WTC11 (cell line): ENCODE measurements at regions not wholly inside any gene's neighbourhood (a gene's known extent, or its start where the extent isn't known, plus 50 kb on each side); places are given as distances from the start of the nearest gene placed in this dataset.

Source experiments
- ATAC-seq: fragments of 200-7000 bp; cut with Tn5 transposase; 2 replicates; pipeline ENCODE4 v1.10.0; 2021; ENCODE audit warnings: mild to moderate bottlenecking, moderate library complexity
- CTCF ChIA-PET: fragments of 300-600 bp; sonication (Branson Sonifier 250); formaldehyde crosslinking; loops from one replicate; lab custom pipeline; 2021; ENCODE audit warnings: antibody characterized with exemption; lab: Charles Lee
- POLR2A ChIA-PET: fragments of 350-600 bp; sonication (Branson Sonifier 250); formaldehyde crosslinking; loops from one replicate; lab custom pipeline; 2021; ENCODE audit warnings: antibody characterized with exemption; lab: Charles Lee
- DNase-seq: peaks from one replicate; pipeline ENCODE4 v3.0.0; 2021; ENCODE audit warnings: low spot score
- H3K27ac Mint-ChIP-seq: 2 replicates; pipeline ENCODE4 v1.8.0; 2021; ENCODE audit warnings: mixed read lengths
- H3K27me3 Mint-ChIP-seq: 2 replicates; pipeline ENCODE4 v1.8.0; 2021; ENCODE audit warnings: low read depth, mild to moderate bottlenecking, moderate library complexity, mixed read lengths
- H3K36me3 Mint-ChIP-seq: 2 replicates; pipeline ENCODE4 v1.8.0; 2021; ENCODE audit warnings: mixed read lengths
- H3K4me1 Mint-ChIP-seq: 2 replicates; pipeline ENCODE4 v1.8.0; 2022; ENCODE audit warnings: mixed read lengths
- H3K4me3 Mint-ChIP-seq: 2 replicates; pipeline ENCODE4 v1.8.0; 2021; ENCODE audit warnings: mild to moderate bottlenecking, moderate library complexity, mixed read lengths
- H3K9me3 Mint-ChIP-seq: 2 replicates; pipeline ENCODE4 v1.8.0; 2021; ENCODE audit warnings: mixed read lengths
- AR ChIP-seq: fragments of 250-450 bp; sonication (Bioruptor Pico); IDR thresholded peaks from 2 replicates; pipeline ENCODE4 v1.9.0; 2021; ENCODE audit warnings: mild to moderate bottlenecking
- CREM ChIP-seq: sonication (generic); formaldehyde crosslinking; IDR thresholded peaks from 2 replicates; pipeline ENCODE4 v1.8.1; 2022; ENCODE audit warnings: mild to moderate bottlenecking, missing genetic modification reagents, moderate library complexity
- CTCF ChIP-seq: fragments of 200-600 bp; IDR thresholded peaks from 2 replicates; pipeline ENCODE4 v1.8.0; 2022; ENCODE audit warnings: antibody characterized with exemption
- ERG ChIP-seq: fragments of 250-450 bp; sonication (Bioruptor Pico); IDR thresholded peaks from 2 replicates; pipeline ENCODE4 v1.8.0; 2021; ENCODE audit warnings: mild to moderate bottlenecking
- ESRRA ChIP-seq: sonication (generic); formaldehyde crosslinking; IDR thresholded peaks from 2 replicates; pipeline ENCODE4 v1.8.1; 2022; ENCODE audit warnings: mild to moderate bottlenecking, missing genetic modification reagents, borderline replicate concordance
- FOXP1 ChIP-seq: sonication (generic); formaldehyde crosslinking; IDR thresholded peaks from 2 replicates; pipeline ENCODE4 v1.8.0; 2022; ENCODE audit warnings: missing genetic modification reagents, mild to moderate bottlenecking, moderate library complexity, borderline replicate concordance
- GRHL2 ChIP-seq: fragments of 250-450 bp; sonication (Bioruptor Pico); IDR thresholded peaks from 2 replicates; pipeline ENCODE4 v1.8.0; 2022; ENCODE audit warnings: mild to moderate bottlenecking, moderate library complexity; ENCODE audit not compliant: insufficient replicate concordance, severe bottlenecking
- HMGA2 ChIP-seq: fragments of 250-450 bp; sonication (Bioruptor Pico); IDR thresholded peaks from 2 replicates; pipeline ENCODE4 v1.4.0; 2021; ENCODE audit warnings: mild to moderate bottlenecking, moderate library complexity
- IRF2 ChIP-seq: sonication (generic); formaldehyde crosslinking; IDR thresholded peaks from 2 replicates; pipeline ENCODE4 v1.8.0; 2022; ENCODE audit warnings: low read depth, missing genetic modification reagents, borderline replicate concordance
- MAX ChIP-seq: sonication (generic); formaldehyde crosslinking; IDR thresholded peaks from 2 replicates; pipeline ENCODE4 v1.8.0; 2022; ENCODE audit warnings: mild to moderate bottlenecking, missing genetic modification reagents
- NFATC4 ChIP-seq: fragments of 250-450 bp; sonication (Bioruptor Pico); IDR thresholded peaks from 2 replicates; pipeline ENCODE4 v1.9.0; 2021; ENCODE audit warnings: mild to moderate bottlenecking
- NR1H2 ChIP-seq: sonication (generic); formaldehyde crosslinking; IDR thresholded peaks from 2 replicates; pipeline ENCODE4 v1.9.0; 2021; ENCODE audit warnings: mild to moderate bottlenecking, moderate library complexity, missing genetic modification reagents
- PRDM15 ChIP-seq: sonication (generic); formaldehyde crosslinking; IDR thresholded peaks from 2 replicates; pipeline ENCODE4 v1.8.0; 2022; ENCODE audit warnings: missing genetic modification reagents
- STAT6 ChIP-seq: sonication (generic); formaldehyde crosslinking; conservative IDR thresholded peaks from 2 replicates; pipeline ENCODE4 v1.8.1; 2023; ENCODE audit warnings: mild to moderate bottlenecking, low read depth, missing genetic modification reagents, moderate library complexity
- TCF7 ChIP-seq: sonication (generic); formaldehyde crosslinking; IDR thresholded peaks from 2 replicates; pipeline ENCODE4 v1.8.0; 2022; ENCODE audit warnings: mild to moderate bottlenecking, low read depth, missing genetic modification reagents, moderate library complexity
- USF1 ChIP-seq: sonication (generic); formaldehyde crosslinking; IDR thresholded peaks from 2 replicates; pipeline ENCODE4 v1.8.0; 2022; ENCODE audit warnings: mild to moderate bottlenecking, missing genetic modification reagents
- ZMAT4 ChIP-seq: fragments of 250-450 bp; sonication (Bioruptor Pico); IDR thresholded peaks from 2 replicates; pipeline ENCODE4 v1.9.0; 2021; ENCODE audit warnings: mild to moderate bottlenecking
- ZNF138 ChIP-seq: sonication (generic); formaldehyde crosslinking; conservative IDR thresholded peaks from 2 replicates; pipeline ENCODE4 v1.8.1; 2022; ENCODE audit warnings: mild to moderate bottlenecking, moderate library complexity, missing genetic modification reagents
- ZNF263 ChIP-seq: sonication (generic); formaldehyde crosslinking; IDR thresholded peaks from 2 replicates; pipeline ENCODE4 v1.8.1; 2022; ENCODE audit warnings: low read depth, mild to moderate bottlenecking, moderate library complexity, missing genetic modification reagents
- ZNF396 ChIP-seq: fragments of 250-450 bp; sonication (Bioruptor Pico); IDR thresholded peaks from 2 replicates; pipeline ENCODE4 v1.8.0; 2021; ENCODE audit warnings: mild to moderate bottlenecking, moderate library complexity, borderline replicate concordance
- ZSCAN18 ChIP-seq: fragments of 250-450 bp; sonication (Bioruptor Pico); IDR thresholded peaks from 2 replicates; pipeline ENCODE4 v2.1.2; 2022; ENCODE audit warnings: mild to moderate bottlenecking, moderate library complexity

- TF ChIP-seq ERG (CRISPR knock-in tag) (no peak), ZNF138 (CRISPR knock-in tag) (no peak), ZMAT4 (CRISPR knock-in tag) (no peak), MAX (CRISPR knock-in tag) (no peak), ZNF263 (CRISPR knock-in tag) (no peak), HMGA2 (CRISPR knock-in tag) (no peak), ESRRA (CRISPR knock-in tag) (no peak)
Observed at GRCh38 chrX:21255032-21255618, 119.1 kb upstream of the CNKSR2 start (continued).

GRCh38 chrX:21266949-21267348 lies 107.3 kb upstream of the CNKSR2 start:
- DNase-seq (no peak), ATAC-seq (no peak)
- peaks cover 27% of the 10 kb centered on the region for H3K9me3 Mint-ChIP-seq
- H3K4me3 Mint-ChIP-seq = no peak overlapping the region
- TF ChIP-seq ZSCAN18 (no peak), NR1H2 (no peak), PRDM15 (CRISPR knock-in tag) (no peak), NFATC4 (no peak), FOXP1 (CRISPR knock-in tag) (no peak), STAT6 (CRISPR knock-in tag) (no peak), TCF7 (CRISPR knock-in tag) (no peak), AR (CRISPR knock-in tag) (no peak), USF1 (CRISPR knock-in tag) (no peak), CREM (CRISPR knock-in tag) (no peak), ZNF396 (CRISPR knock-in tag) (no peak), CTCF (no peak), GRHL2 (CRISPR knock-in tag) (no peak), IRF2 (no peak)
- TF ChIP-seq, all 79 proteins: peak for 0
- Mint-ChIP-seq H3K27me3 (no peaks in the 10 kb centered on the region), H3K4me1 (peaks cover 7% of the 10 kb centered on the region), H3K36me3 (peaks cover 10% of the 10 kb centered on the region), H3K27ac (no peak overlapping the region)
- ChIA-PET POLR2A (no interaction called here), CTCF (no interaction called here)
